SK-N-SH (cell line): ENCODE measurements at regions not wholly inside any gene's neighbourhood (a gene's known extent, or its start where the extent isn't known, plus 50 kb on each side); places are given as distances from the start of the nearest gene placed in this dataset.

Experiments
- CTCF ChIA-PET: fragments of 300-600, 350-600 bp; formaldehyde crosslinking; extraction: SDS; loops from one replicate; lab custom pipeline; 2021; lab: Yijun Ruan, JAX
- POLR2A ChIA-PET: fragments of 350-600 bp; sonication (Branson Sonifier 250); formaldehyde crosslinking; extraction: SDS; loops from one replicate; lab custom pipeline; 2020; ENCODE audit warnings: antibody characterized with exemption, inconsistent platforms; lab: Yijun Ruan, JAX
- DNase-seq: peaks from one replicate; pipeline ENCODE4 v3.0.0; 2012
- H2AFZ ChIP-seq: fragments of 200-600 bp; sonication (generic); 2 replicates; pipeline ENCODE4 v1.8.1; 2016; ENCODE audit warnings: antibody characterized with exemption, mild to moderate bottlenecking, low read depth
- H3F3A ChIP-seq: fragments of 200-600 bp; sonication (generic); replicated peaks from 2 replicates; pipeline ENCODE3; 2016; ENCODE audit warnings: antibody characterized with exemption, mild to moderate bottlenecking; ENCODE audit not compliant: insufficient read depth
- H3K27ac ChIP-seq, 2 experiments: fragments of 200-500 bp in 1 of 2; fragments of 200-600 bp in 1 of 2; sonication (Bioruptor generic) in 1 of 2; sonication (generic), shearing (Covaris generic) in 1 of 2; 2 replicates each; pipeline versions ENCODE4 v1.5.1 to v1.6.1; 2014 to 2016; ENCODE audit warnings: low read depth in 2 of 2, inconsistent platforms in 1 of 2, low read length in 1 of 2, mild to moderate bottlenecking in 1 of 2, mixed read lengths in 1 of 2
- H3K27me3 ChIP-seq: fragments of 200-600 bp; sonication (generic), shearing (Covaris generic); 2 replicates; pipeline ENCODE4 v1.6.1; 2016; ENCODE audit warnings: mixed run types; ENCODE audit not compliant: insufficient read depth
- H3K36me3 ChIP-seq, 2 experiments: fragments of 200-500 bp in 1 of 2; fragments of 200-600 bp in 1 of 2; sonication (Bioruptor generic) in 1 of 2; sonication (generic) in 1 of 2; replicated peaks in 1 of 2; 2 replicates each; pipeline versions ENCODE3 to v1.5.1; 2014 to 2016; ENCODE audit warnings: low read length in 1 of 2, mild to moderate bottlenecking in 1 of 2; ENCODE audit not compliant: insufficient read depth in 2 of 2, control insufficient read depth in 1 of 2
- H3K4me1 ChIP-seq, 2 experiments: fragments of 200-500 bp in 1 of 2; fragments of 200-600 bp in 1 of 2; sonication (Bioruptor generic) in 1 of 2; sonication (generic), shearing (Covaris generic) in 1 of 2; 2 replicates each; pipeline versions ENCODE4 v1.5.1 to v1.6.1; 2014 to 2016; ENCODE audit warnings: low read depth in 1 of 2, low read length in 1 of 2, mixed run types in 1 of 2; ENCODE audit not compliant: insufficient read depth in 2 of 2, control insufficient read depth in 1 of 2
- H3K4me2 ChIP-seq: fragments of 200-600 bp; sonication (generic), shearing (Covaris generic); 2 replicates; pipeline ENCODE4 v1.6.1; 2017; ENCODE audit warnings: mixed run types
- H3K4me3 ChIP-seq, 2 experiments: fragments of 200-500 bp in 1 of 2; fragments of 200-600 bp in 1 of 2; sonication (Bioruptor generic) in 1 of 2; sonication (generic), shearing (Covaris generic) in 1 of 2; 2 replicates each; pipeline versions ENCODE4 v1.5.1 to v1.8.1; 2014 to 2016; ENCODE audit warnings: low read depth in 2 of 2, inconsistent platforms in 1 of 2, low read length in 1 of 2, mild to moderate bottlenecking in 1 of 2, mixed read lengths in 1 of 2, moderate library complexity in 1 of 2
- H3K79me2 ChIP-seq: fragments of 200-600 bp; sonication (generic); 2 replicates; pipeline ENCODE4 v1.8.1; 2017; ENCODE audit warnings: mild to moderate bottlenecking; ENCODE audit not compliant: insufficient read depth
- H3K9ac ChIP-seq: fragments of 200-600 bp; sonication (generic); 2 replicates; pipeline ENCODE4 v1.6.1; 2017; ENCODE audit warnings: mixed run types
- H3K9me2 ChIP-seq: fragments of 200-600 bp; sonication (generic); 2 replicates; pipeline ENCODE4 v1.6.1; 2017; ENCODE audit warnings: mixed run types
- H3K9me3 ChIP-seq: fragments of 200-600 bp; sonication (generic); 2 replicates; pipeline ENCODE4 v1.6.1; 2017; ENCODE audit warnings: mixed run types, mild to moderate bottlenecking, moderate library complexity
- H4K20me1 ChIP-seq: fragments of 200-600 bp; sonication (generic); 2 replicates; pipeline ENCODE4 v1.6.1; 2017; ENCODE audit warnings: mild to moderate bottlenecking, mixed run types; ENCODE audit not compliant: insufficient read depth
- CHD2 ChIP-seq: fragments of 150-350 bp; IDR thresholded peaks from 2 replicates; pipeline ENCODE4 v1.6.1; 2018; ENCODE audit warnings: low read length; ENCODE audit not compliant: partially characterized antibody
- EP300 ChIP-seq, 2 experiments: IDR thresholded peaks; 2 replicates each; pipeline versions ENCODE4 v1.4.0 to v1.6.1; 2012; ENCODE audit warnings: borderline replicate concordance in 1 of 2, low read depth in 1 of 2, low read length in 1 of 2
- EZH2phosphoT487 ChIP-seq: fragments of 200-600 bp; sonication (generic); IDR thresholded peaks from 2 replicates; pipeline ENCODE4 v1.6.1; 2017; ENCODE audit warnings: low read depth, mixed run types, mild to moderate bottlenecking, antibody characterized with exemption, moderate library complexity, borderline replicate concordance
- FOXM1 ChIP-seq: IDR thresholded peaks from 2 replicates; pipeline ENCODE4 v1.4.0; 2012; ENCODE audit warnings: low read depth, mild to moderate bottlenecking
- MEF2A ChIP-seq: IDR thresholded peaks from 2 replicates; pipeline ENCODE4 v1.4.0; 2012; ENCODE audit warnings: low read depth, borderline replicate concordance
- NFIC ChIP-seq: IDR thresholded peaks from 2 replicates; pipeline ENCODE4 v1.4.0; 2012; ENCODE audit warnings: borderline replicate concordance
- RAD21 ChIP-seq: IDR thresholded peaks from 2 replicates; pipeline ENCODE4 v1.6.1; 2012; ENCODE audit warnings: mild to moderate bottlenecking, low read length
- TAF1 ChIP-seq: IDR thresholded peaks from 2 replicates; pipeline ENCODE4 v1.6.1; 2012; ENCODE audit warnings: low read depth, mild to moderate bottlenecking, low read length, moderate library complexity, borderline replicate concordance
- whole genome bisulfite sequencing: methylation state at CpG from one replicate; pipeline ENCODE4 v1.1.6; 2017; ENCODE audit warnings: low lambda C conversion rate; 5-methylcytosine and 5-hydroxymethylcytosine counted together
- TF ChIP-seq, protein P1 (sequence below): IDR thresholded peaks from 2 replicates; pipeline ENCODE4; 2012
- TF ChIP-seq, protein P2 (sequence below): fragments of 200-600 bp; sonication (generic); IDR thresholded peaks from 2 replicates; pipeline ENCODE4 v1.6.1; 2017; ENCODE audit warnings: antibody characterized with exemption, mild to moderate bottlenecking, moderate library complexity
- TF ChIP-seq, protein P3 (sequence below): fragments of 150-350 bp; IDR thresholded peaks from 2 replicates; pipeline ENCODE4 v1.6.1; 2017; ENCODE audit warnings: antibody characterized with exemption, low read length, low read depth, borderline replicate concordance
- TF ChIP-seq, protein P4 (sequence below): fragments of 150-350 bp; IDR thresholded peaks from 2 replicates; pipeline ENCODE4 v1.6.1; 2016; ENCODE audit warnings: mild to moderate bottlenecking, low read depth, low read length
- TF ChIP-seq, protein P5 (sequence below): IDR thresholded peaks from 2 replicates; pipeline ENCODE4 v1.4.0; 2012; ENCODE audit warnings: low read depth, borderline replicate concordance

DNA sequence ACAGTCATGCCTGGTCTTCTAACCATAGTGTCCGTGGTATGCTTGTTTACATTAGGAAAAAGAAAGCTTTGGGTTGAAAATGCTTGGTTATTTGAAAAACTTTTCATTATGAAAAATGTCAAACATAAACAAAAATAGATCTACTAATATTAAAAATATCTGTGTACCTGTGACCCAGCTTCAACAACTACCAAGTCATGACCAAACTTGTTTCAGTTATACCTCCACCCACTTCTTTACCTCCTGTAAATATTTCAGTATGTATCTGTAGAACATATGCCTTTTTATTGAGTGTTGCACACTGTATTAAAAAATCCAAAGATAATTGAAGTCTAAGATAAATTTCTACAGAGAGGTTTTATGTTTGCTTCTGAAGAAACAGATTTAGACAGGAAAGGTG lies 153.7 kb upstream of the GYPA start:
- CTCF ChIA-PET: no interaction called here
- Histone ChIP-seq H3K36me3 (no peaks in the 10 kb centered on the region), H3K27me3 (no peaks in the 10 kb centered on the region), H3K9me3 (no peaks in the 10 kb centered on the region), H2AFZ (0 out of 2 replicates have a peak overlapping the region, but pooled peaks have one; percentile 38), H3K4me3 (no peak overlapping the region), H3F3A (peaks cover 8% of the 10 kb centered on the region), H3K27ac (no peak overlapping the region), H3K4me1 (no peaks in the 10 kb centered on the region; a peak in 2 of 4 replicates), H3K9ac (no peak overlapping the region), H3K79me2 (no peaks in the 10 kb centered on the region), H3K4me2 (no peak overlapping the region), H4K20me1 (no peaks in the 10 kb centered on the region), H3K9me2 (no peaks in the 10 kb centered on the region)
- no peak for DNase-seq
- TF ChIP-seq, protein P1, sequence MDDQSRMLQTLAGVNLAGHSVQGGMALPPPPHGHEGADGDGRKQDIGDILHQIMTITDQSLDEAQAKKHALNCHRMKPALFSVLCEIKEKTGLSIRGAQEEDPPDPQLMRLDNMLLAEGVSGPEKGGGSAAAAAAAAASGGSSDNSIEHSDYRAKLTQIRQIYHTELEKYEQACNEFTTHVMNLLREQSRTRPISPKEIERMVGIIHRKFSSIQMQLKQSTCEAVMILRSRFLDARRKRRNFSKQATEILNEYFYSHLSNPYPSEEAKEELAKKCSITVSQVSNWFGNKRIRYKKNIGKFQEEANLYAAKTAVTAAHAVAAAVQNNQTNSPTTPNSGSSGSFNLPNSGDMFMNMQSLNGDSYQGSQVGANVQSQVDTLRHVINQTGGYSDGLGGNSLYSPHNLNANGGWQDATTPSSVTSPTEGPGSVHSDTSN: no peak
- TF ChIP-seq, protein P2, sequence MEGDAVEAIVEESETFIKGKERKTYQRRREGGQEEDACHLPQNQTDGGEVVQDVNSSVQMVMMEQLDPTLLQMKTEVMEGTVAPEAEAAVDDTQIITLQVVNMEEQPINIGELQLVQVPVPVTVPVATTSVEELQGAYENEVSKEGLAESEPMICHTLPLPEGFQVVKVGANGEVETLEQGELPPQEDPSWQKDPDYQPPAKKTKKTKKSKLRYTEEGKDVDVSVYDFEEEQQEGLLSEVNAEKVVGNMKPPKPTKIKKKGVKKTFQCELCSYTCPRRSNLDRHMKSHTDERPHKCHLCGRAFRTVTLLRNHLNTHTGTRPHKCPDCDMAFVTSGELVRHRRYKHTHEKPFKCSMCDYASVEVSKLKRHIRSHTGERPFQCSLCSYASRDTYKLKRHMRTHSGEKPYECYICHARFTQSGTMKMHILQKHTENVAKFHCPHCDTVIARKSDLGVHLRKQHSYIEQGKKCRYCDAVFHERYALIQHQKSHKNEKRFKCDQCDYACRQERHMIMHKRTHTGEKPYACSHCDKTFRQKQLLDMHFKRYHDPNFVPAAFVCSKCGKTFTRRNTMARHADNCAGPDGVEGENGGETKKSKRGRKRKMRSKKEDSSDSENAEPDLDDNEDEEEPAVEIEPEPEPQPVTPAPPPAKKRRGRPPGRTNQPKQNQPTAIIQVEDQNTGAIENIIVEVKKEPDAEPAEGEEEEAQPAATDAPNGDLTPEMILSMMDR: no peak
- TF ChIP-seq RAD21: no peak
- TF ChIP-seq CHD2: no peak
- TF ChIP-seq EZH2phosphoT487: no peak
- TF ChIP-seq FOXM1: no peak
- TF ChIP-seq, protein P3, sequence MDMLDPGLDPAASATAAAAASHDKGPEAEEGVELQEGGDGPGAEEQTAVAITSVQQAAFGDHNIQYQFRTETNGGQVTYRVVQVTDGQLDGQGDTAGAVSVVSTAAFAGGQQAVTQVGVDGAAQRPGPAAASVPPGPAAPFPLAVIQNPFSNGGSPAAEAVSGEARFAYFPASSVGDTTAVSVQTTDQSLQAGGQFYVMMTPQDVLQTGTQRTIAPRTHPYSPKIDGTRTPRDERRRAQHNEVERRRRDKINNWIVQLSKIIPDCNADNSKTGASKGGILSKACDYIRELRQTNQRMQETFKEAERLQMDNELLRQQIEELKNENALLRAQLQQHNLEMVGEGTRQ: no peak
- TF ChIP-seq NFIC: no peak
- TF ChIP-seq, protein P4, sequence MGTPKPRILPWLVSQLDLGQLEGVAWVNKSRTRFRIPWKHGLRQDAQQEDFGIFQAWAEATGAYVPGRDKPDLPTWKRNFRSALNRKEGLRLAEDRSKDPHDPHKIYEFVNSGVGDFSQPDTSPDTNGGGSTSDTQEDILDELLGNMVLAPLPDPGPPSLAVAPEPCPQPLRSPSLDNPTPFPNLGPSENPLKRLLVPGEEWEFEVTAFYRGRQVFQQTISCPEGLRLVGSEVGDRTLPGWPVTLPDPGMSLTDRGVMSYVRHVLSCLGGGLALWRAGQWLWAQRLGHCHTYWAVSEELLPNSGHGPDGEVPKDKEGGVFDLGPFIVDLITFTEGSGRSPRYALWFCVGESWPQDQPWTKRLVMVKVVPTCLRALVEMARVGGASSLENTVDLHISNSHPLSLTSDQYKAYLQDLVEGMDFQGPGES: no peak
- TF ChIP-seq EP300 (IDR thresholded peaks at IDR 0.05; ENCODE audit: borderline replicate concordance in 1 of 2, low read depth in 1 of 2, low read length in 1 of 2): no peak
- TF ChIP-seq, protein P5, sequence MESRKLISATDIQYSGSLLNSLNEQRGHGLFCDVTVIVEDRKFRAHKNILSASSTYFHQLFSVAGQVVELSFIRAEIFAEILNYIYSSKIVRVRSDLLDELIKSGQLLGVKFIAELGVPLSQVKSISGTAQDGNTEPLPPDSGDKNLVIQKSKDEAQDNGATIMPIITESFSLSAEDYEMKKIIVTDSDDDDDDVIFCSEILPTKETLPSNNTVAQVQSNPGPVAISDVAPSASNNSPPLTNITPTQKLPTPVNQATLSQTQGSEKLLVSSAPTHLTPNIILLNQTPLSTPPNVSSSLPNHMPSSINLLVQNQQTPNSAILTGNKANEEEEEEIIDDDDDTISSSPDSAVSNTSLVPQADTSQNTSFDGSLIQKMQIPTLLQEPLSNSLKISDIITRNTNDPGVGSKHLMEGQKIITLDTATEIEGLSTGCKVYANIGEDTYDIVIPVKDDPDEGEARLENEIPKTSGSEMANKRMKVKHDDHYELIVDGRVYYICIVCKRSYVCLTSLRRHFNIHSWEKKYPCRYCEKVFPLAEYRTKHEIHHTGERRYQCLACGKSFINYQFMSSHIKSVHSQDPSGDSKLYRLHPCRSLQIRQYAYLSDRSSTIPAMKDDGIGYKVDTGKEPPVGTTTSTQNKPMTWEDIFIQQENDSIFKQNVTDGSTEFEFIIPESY: no peak
- no peak for TF ChIP-seq MEF2A
- no peak for TF ChIP-seq TAF1
- WGBS: 15% methylated on average over 1 of the region's 1 CpG
- POLR2A ChIA-PET: no interaction called here
